ENCODE measurements at regions not wholly inside any gene's neighbourhood (a gene's known extent, or its start where the extent isn't known, plus 50 kb on each side); places are given as distances from the start of the nearest gene placed in this dataset.

GRCh38 chr18:25453556-25454269 is 101.7 kb upstream of the ZNF521 start:
- Mint-ChIP-seq H3K27ac (ENCODE audit: low read depth) (no peak overlapping the region), H3K27me3 (no peaks in the 10 kb centered on the region), H3K36me3 (ENCODE audit: insufficient read depth) (no peaks in the 10 kb centered on the region), H3K4me3 (no peak overlapping the region), H3K9me3 (peaks cover 9% of the 10 kb centered on the region), H3K4me1 (no peaks in the 10 kb centered on the region)
- ATAC-seq (replicated peaks; ENCODE audit: extremely low read depth, poor library complexity, severe bottlenecking) (no peak), DNase-seq (ENCODE audit: low spot score in 2 of 2) (no peak)

GRCh38 chr18:25451077-25451658 is 99.2 kb upstream of the ZNF521 start:
- Mint-ChIP-seq H3K9me3 (peaks cover 9% of the 10 kb centered on the region), H3K27ac (ENCODE audit: low read depth) (no peak overlapping the region), H3K4me3 (no peak overlapping the region), H3K36me3 (ENCODE audit: insufficient read depth) (no peaks in the 10 kb centered on the region), H3K4me1 (no peaks in the 10 kb centered on the region), H3K27me3 (no peaks in the 10 kb centered on the region)
- ATAC-seq (replicated peaks; ENCODE audit: extremely low read depth, poor library complexity, severe bottlenecking) = no peak
- no peak for DNase-seq (ENCODE audit: low spot score in 2 of 2)

GRCh38 chr18:25449046-25449445 is 97.1 kb upstream of the ZNF521 start:
- DNase-seq (ENCODE audit: low spot score in 2 of 2) (no peak), ATAC-seq (replicated peaks; ENCODE audit: extremely low read depth, poor library complexity, severe bottlenecking) (no peak)
- H3K27ac Mint-ChIP-seq (ENCODE audit: low read depth) = no peak overlapping the region
- H3K9me3 Mint-ChIP-seq = peaks cover 9% of the 10 kb centered on the region
- no peak overlapping the region for H3K4me3 Mint-ChIP-seq
- H3K27me3 Mint-ChIP-seq = no peaks in the 10 kb centered on the region
- H3K4me1 Mint-ChIP-seq = no peaks in the 10 kb centered on the region
- H3K36me3 Mint-ChIP-seq (ENCODE audit: insufficient read depth) = no peaks in the 10 kb centered on the region

- ATAC-seq (replicated peaks; ENCODE audit: extremely low read depth, poor library complexity, severe bottlenecking) (no peak), DNase-seq (ENCODE audit: low spot score in 2 of 2) (no peak)
- Mint-ChIP-seq H3K27ac (ENCODE audit: low read depth) (no peak overlapping the region), H3K27me3 (no peaks in the 10 kb centered on the region), H3K4me3 (no peak overlapping the region), H3K9me3 (peaks cover 9% of the 10 kb centered on the region), H3K4me1 (no peaks in the 10 kb centered on the region), H3K36me3 (ENCODE audit: insufficient read depth) (no peaks in the 10 kb centered on the region)
These were observed 95.0 kb upstream of the ZNF521 start for GRCh38 chr18:25446972-25447371.

- Mint-ChIP-seq H3K4me3 (no peak overlapping the region), H3K9me3 (no peaks in the 10 kb centered on the region), H3K36me3 (ENCODE audit: insufficient read depth) (no peaks in the 10 kb centered on the region), H3K27ac (ENCODE audit: low read depth) (no peak overlapping the region), H3K4me1 (no peaks in the 10 kb centered on the region), H3K27me3 (no peaks in the 10 kb centered on the region)
- ATAC-seq (replicated peaks; ENCODE audit: extremely low read depth, poor library complexity, severe bottlenecking) (no peak), DNase-seq (ENCODE audit: low spot score in 2 of 2) (no peak)
These were observed 93.5 kb upstream of the ZNF521 start for GRCh38 chr18:25445430-25445829.

- no peaks in the 10 kb centered on the region for H3K36me3 Mint-ChIP-seq (ENCODE audit: insufficient read depth)
- no peak overlapping the region for H3K4me3 Mint-ChIP-seq
- DNase-seq (ENCODE audit: low spot score in 2 of 2) (no peak), ATAC-seq (replicated peaks; ENCODE audit: extremely low read depth, poor library complexity, severe bottlenecking) (no peak)
- no peak overlapping the region for H3K27ac Mint-ChIP-seq (ENCODE audit: low read depth)
- no peaks in the 10 kb centered on the region for H3K27me3 Mint-ChIP-seq
- no peaks in the 10 kb centered on the region for H3K9me3 Mint-ChIP-seq
- no peaks in the 10 kb centered on the region for H3K4me1 Mint-ChIP-seq
These were observed 91.8 kb upstream of the ZNF521 start for GRCh38 chr18:25443776-25444175.

GRCh38 chr18:25435149-25435782 is 83.3 kb upstream of the ZNF521 start:
- no peak for DNase-seq (ENCODE audit: low spot score in 2 of 2)
- H3K4me1 Mint-ChIP-seq = no peaks in the 10 kb centered on the region
- no peaks in the 10 kb centered on the region for H3K9me3 Mint-ChIP-seq
- H3K4me3 Mint-ChIP-seq = no peak overlapping the region
- no peak overlapping the region for H3K27ac Mint-ChIP-seq (ENCODE audit: low read depth)
- no peak for ATAC-seq (replicated peaks; ENCODE audit: extremely low read depth, poor library complexity, severe bottlenecking)
- no peaks in the 10 kb centered on the region for H3K27me3 Mint-ChIP-seq
- no peaks in the 10 kb centered on the region for H3K36me3 Mint-ChIP-seq (ENCODE audit: insufficient read depth)

GRCh38 chr18:25434745-25435144 is 82.8 kb upstream of the ZNF521 start:
- DNase-seq (ENCODE audit: low spot score in 2 of 2) (no peak), ATAC-seq (replicated peaks; ENCODE audit: extremely low read depth, poor library complexity, severe bottlenecking) (no peak)
- Mint-ChIP-seq H3K27me3 (no peaks in the 10 kb centered on the region), H3K9me3 (no peaks in the 10 kb centered on the region), H3K4me1 (no peaks in the 10 kb centered on the region), H3K27ac (ENCODE audit: low read depth) (no peak overlapping the region), H3K36me3 (ENCODE audit: insufficient read depth) (no peaks in the 10 kb centered on the region), H3K4me3 (no peak overlapping the region)

GRCh38 chr18:25433590-25433989 is 81.6 kb upstream of the ZNF521 start:
- H3K36me3 Mint-ChIP-seq (ENCODE audit: insufficient read depth) = no peaks in the 10 kb centered on the region
- DNase-seq (ENCODE audit: low spot score in 2 of 2) = no peak
- H3K9me3 Mint-ChIP-seq = no peaks in the 10 kb centered on the region
- H3K4me1 Mint-ChIP-seq = no peaks in the 10 kb centered on the region
- no peak for ATAC-seq (replicated peaks; ENCODE audit: extremely low read depth, poor library complexity, severe bottlenecking)
- H3K27ac Mint-ChIP-seq (ENCODE audit: low read depth) = no peak overlapping the region
- H3K27me3 Mint-ChIP-seq = no peaks in the 10 kb centered on the region
- H3K4me3 Mint-ChIP-seq = no peak overlapping the region

GRCh38 chr18:25425024-25425423 is 73.1 kb upstream of the ZNF521 start:
- H3K4me3 Mint-ChIP-seq = no peak overlapping the region
- no peak for ATAC-seq (replicated peaks; ENCODE audit: extremely low read depth, poor library complexity, severe bottlenecking)
- H3K27me3 Mint-ChIP-seq = no peaks in the 10 kb centered on the region
- H3K36me3 Mint-ChIP-seq (ENCODE audit: insufficient read depth) = no peaks in the 10 kb centered on the region
- no peaks in the 10 kb centered on the region for H3K4me1 Mint-ChIP-seq
- H3K9me3 Mint-ChIP-seq = no peaks in the 10 kb centered on the region
- no peak overlapping the region for H3K27ac Mint-ChIP-seq (ENCODE audit: low read depth)
- no peak for DNase-seq (ENCODE audit: low spot score in 2 of 2)

- H3K4me3 Mint-ChIP-seq = no peak overlapping the region
- DNase-seq (ENCODE audit: low spot score in 2 of 2) (no peak), ATAC-seq (replicated peaks; ENCODE audit: extremely low read depth, poor library complexity, severe bottlenecking) (no peak)
- H3K36me3 Mint-ChIP-seq (ENCODE audit: insufficient read depth) = no peaks in the 10 kb centered on the region
- H3K27me3 Mint-ChIP-seq = no peaks in the 10 kb centered on the region
- H3K4me1 Mint-ChIP-seq = no peaks in the 10 kb centered on the region
- H3K9me3 Mint-ChIP-seq = no peaks in the 10 kb centered on the region
- H3K27ac Mint-ChIP-seq (ENCODE audit: low read depth) = no peak overlapping the region
These were observed 71.8 kb upstream of the ZNF521 start for GRCh38 chr18:25423760-25424159.

GRCh38 chr18:25423267-25423666 is 71.3 kb upstream of the ZNF521 start:
- Mint-ChIP-seq H3K9me3 (no peaks in the 10 kb centered on the region), H3K27me3 (no peaks in the 10 kb centered on the region), H3K4me1 (no peaks in the 10 kb centered on the region), H3K4me3 (no peak overlapping the region), H3K36me3 (ENCODE audit: insufficient read depth) (no peaks in the 10 kb centered on the region), H3K27ac (ENCODE audit: low read depth) (no peak overlapping the region)
- no peak for ATAC-seq (replicated peaks; ENCODE audit: extremely low read depth, poor library complexity, severe bottlenecking)
- no peak for DNase-seq (ENCODE audit: low spot score in 2 of 2)

- H3K27ac Mint-ChIP-seq (ENCODE audit: low read depth) = no peak overlapping the region
- H3K36me3 Mint-ChIP-seq (ENCODE audit: insufficient read depth) = no peaks in the 10 kb centered on the region
- DNase-seq (ENCODE audit: low spot score in 2 of 2) = no peak
- no peaks in the 10 kb centered on the region for H3K4me1 Mint-ChIP-seq
- H3K4me3 Mint-ChIP-seq = no peak overlapping the region
- no peak for ATAC-seq (replicated peaks; ENCODE audit: extremely low read depth, poor library complexity, severe bottlenecking)
- no peaks in the 10 kb centered on the region for H3K27me3 Mint-ChIP-seq
- no peaks in the 10 kb centered on the region for H3K9me3 Mint-ChIP-seq
These were observed 70.3 kb upstream of the ZNF521 start for GRCh38 chr18:25422230-25422629.
